ENCODE measurements at regions not wholly inside any gene's neighbourhood (a gene's known extent, or its start where the extent isn't known, plus 50 kb on each side); places are given as distances from the start of the nearest gene placed in this dataset.
"Not testable (repeated sequence)": the region's sequence is repeated elsewhere in the genome, so short reads cannot be mapped to it uniquely, and the experiment has no call there.

- DNase-seq (ENCODE audit: low read depth), result peak; percentile 84
These were observed 126.8 kb upstream of the MAP1LC3B2 start for GRCh38 chr12:116432314-116432750.

GRCh38 chr12:116433249-116433648, 125.9 kb upstream of the MAP1LC3B2 start:
- no peak for DNase-seq (ENCODE audit: low read depth)

GRCh38 chr12:116434155-116435011, 124.8 kb upstream of the MAP1LC3B2 start:
- peak; percentile 96 for DNase-seq (ENCODE audit: low read depth)

- DNase-seq (ENCODE audit: low read depth), result no peak
These were observed 123.2 kb upstream of the MAP1LC3B2 start for GRCh38 chr12:116435984-116436383.

GRCh38 chr12:116436561-116437249, 122.5 kb upstream of the MAP1LC3B2 start:
- no peak for DNase-seq (ENCODE audit: low read depth)

- peak; percentile 39 for DNase-seq (ENCODE audit: low read depth)
These were observed 117.9 kb upstream of the MAP1LC3B2 start for GRCh38 chr12:116441292-116441691.

- no peak for DNase-seq (ENCODE audit: low read depth)
These were observed 116.9 kb upstream of the MAP1LC3B2 start for GRCh38 chr12:116442304-116442703.

GRCh38 chr12:116442946-116443345, 116.2 kb upstream of the MAP1LC3B2 start:
- peak; percentile 93 for DNase-seq (ENCODE audit: low read depth)

GRCh38 chr12:116443821-116444589, 115.2 kb upstream of the MAP1LC3B2 start:
- peak; percentile 71 for DNase-seq (ENCODE audit: low read depth)

- no peak for DNase-seq (ENCODE audit: low read depth)
These were observed 114.6 kb upstream of the MAP1LC3B2 start for GRCh38 chr12:116444590-116444943.

GRCh38 chr12:116448165-116448739, 110.9 kb upstream of the MAP1LC3B2 start:
- no peak for DNase-seq (ENCODE audit: low read depth)

- DNase-seq (ENCODE audit: low read depth), result no peak
These were observed 108.7 kb upstream of the MAP1LC3B2 start for GRCh38 chr12:116450406-116450910.

- DNase-seq (ENCODE audit: low read depth), result not testable (repeated sequence)
These were observed 106.2 kb upstream of the MAP1LC3B2 start for GRCh38 chr12:116452975-116453374.

GRCh38 chr12:116453631-116454030, 105.5 kb upstream of the MAP1LC3B2 start:
- DNase-seq (ENCODE audit: low read depth), result no peak

GRCh38 chr12:116454076-116454475, 105.1 kb upstream of the MAP1LC3B2 start:
- DNase-seq (ENCODE audit: low read depth), result no peak

- DNase-seq (ENCODE audit: low read depth), result peak; percentile 96
These were observed 104.2 kb upstream of the MAP1LC3B2 start for GRCh38 chr12:116454950-116455447.

- peak; percentile 95 for DNase-seq (ENCODE audit: low read depth)
These were observed 103.4 kb upstream of the MAP1LC3B2 start for GRCh38 chr12:116455540-116456329.

GRCh38 chr12:116456330-116457082, 102.7 kb upstream of the MAP1LC3B2 start:
- DNase-seq (ENCODE audit: low read depth), result no peak

- no peak for DNase-seq (ENCODE audit: low read depth)
These were observed 100.7 kb upstream of the MAP1LC3B2 start for GRCh38 chr12:116458492-116458891.

Data from amniotic epithelial cell (primary cell).